GM12873 (cell line): ENCODE measurements at regions not wholly inside any gene's neighbourhood (a gene's known extent, or its start where the extent isn't known, plus 50 kb on each side); places are given as distances from the start of the nearest gene placed in this dataset.

Experiments
- TF ChIP-seq, protein P1 (sequence below): IDR thresholded peaks from 2 replicates; pipeline ENCODE4 v1.5.1; 2012; ENCODE audit warnings: low read depth, mild to moderate bottlenecking, moderate library complexity, low read length, control low read depth; ENCODE audit not compliant: insufficient read depth; ENCODE audit errors: missing control alignments

DNA sequence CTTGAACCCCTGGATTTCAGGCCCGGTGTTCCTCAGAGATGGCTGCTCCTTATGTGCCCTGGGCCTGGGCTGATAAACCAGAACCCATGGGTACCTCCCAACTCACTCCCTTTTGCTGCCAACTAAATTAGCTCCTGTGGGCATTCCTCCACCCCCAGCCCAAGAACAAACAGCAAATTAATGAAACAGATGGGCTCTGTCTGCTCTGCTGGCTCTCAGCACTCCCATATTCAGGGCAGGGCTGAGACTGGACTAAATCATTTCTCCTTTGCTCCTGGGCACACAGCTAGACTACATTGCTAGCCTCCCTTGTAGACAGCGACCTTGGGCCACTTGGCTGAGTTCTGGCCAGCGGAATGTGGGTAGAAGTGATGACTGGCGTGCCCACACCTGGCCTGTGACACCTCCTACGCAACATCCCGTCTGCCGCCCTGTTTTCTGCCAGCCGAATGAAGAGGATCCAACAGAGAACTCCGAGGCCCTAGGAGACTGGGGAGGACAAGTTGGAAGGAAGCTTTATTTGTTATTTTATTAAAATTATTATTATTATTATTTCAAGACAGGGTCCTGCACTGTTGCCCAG, 101.9 kb upstream of the DISP3 start:
- TF ChIP-seq, protein P1, sequence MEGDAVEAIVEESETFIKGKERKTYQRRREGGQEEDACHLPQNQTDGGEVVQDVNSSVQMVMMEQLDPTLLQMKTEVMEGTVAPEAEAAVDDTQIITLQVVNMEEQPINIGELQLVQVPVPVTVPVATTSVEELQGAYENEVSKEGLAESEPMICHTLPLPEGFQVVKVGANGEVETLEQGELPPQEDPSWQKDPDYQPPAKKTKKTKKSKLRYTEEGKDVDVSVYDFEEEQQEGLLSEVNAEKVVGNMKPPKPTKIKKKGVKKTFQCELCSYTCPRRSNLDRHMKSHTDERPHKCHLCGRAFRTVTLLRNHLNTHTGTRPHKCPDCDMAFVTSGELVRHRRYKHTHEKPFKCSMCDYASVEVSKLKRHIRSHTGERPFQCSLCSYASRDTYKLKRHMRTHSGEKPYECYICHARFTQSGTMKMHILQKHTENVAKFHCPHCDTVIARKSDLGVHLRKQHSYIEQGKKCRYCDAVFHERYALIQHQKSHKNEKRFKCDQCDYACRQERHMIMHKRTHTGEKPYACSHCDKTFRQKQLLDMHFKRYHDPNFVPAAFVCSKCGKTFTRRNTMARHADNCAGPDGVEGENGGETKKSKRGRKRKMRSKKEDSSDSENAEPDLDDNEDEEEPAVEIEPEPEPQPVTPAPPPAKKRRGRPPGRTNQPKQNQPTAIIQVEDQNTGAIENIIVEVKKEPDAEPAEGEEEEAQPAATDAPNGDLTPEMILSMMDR, result no peak

DNA sequence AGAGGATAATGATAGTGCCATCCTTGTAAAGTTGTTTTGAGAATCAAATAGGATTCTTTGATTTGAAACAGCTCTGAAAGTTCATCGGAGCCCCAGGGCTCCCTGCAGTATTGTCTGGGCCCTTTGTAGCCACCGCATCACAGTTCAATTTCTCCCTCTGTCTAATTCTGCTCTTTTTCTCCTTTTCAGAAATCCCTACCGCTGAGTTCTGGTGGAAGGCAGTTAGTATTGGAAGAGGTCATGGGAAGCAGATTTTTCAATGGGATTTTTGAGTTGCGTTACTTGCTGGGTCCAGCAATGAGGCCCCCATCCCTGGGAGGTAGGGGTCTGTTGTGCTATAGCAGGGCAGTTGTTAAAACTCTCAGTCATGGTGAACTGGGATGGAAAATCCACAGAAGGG, 101.0 kb upstream of the DISP3 start:
- TF ChIP-seq, protein P1, result no peak

DNA sequence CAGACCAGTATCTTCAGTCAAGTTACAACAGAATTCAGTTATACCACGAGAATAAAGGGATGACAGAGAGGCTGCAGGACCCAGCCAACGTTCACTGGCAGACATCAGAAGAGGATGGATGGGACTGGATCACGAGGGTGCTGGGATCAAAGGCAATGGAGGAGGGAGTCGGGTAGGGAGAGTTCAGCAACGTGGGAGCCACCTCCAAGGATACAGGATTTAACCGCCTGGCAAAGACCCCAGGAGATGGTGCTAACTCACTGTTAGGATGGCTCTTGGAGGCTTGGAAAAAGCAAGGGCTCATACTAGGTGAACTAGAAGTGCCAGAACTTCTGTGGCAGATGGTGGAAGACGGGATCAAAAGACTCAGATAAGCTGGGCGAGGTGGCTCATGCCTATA, 99.1 kb upstream of the DISP3 start:
- TF ChIP-seq, protein P1, result no peak

DNA sequence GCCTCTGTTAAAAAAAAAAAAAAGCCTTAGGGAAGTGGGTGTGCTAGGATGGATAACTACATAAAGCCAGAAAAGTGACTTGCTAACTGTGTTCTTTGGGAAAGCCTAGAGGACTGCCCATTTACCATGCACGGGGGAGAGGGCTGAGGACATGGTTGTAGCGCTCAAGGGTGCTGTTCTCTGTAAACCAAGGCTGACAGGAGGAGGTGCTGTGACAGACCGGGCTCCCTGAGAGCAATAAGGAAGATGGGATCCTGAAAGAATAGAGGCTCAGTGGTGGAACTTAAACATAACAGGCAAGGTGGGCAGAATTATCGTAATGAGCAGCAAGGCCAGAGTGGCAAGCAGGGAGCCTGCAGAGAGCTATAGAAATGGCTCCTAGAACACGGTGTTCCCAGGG, 98.5 kb upstream of the DISP3 start:
- TF ChIP-seq, protein P1, result no peak

DNA sequence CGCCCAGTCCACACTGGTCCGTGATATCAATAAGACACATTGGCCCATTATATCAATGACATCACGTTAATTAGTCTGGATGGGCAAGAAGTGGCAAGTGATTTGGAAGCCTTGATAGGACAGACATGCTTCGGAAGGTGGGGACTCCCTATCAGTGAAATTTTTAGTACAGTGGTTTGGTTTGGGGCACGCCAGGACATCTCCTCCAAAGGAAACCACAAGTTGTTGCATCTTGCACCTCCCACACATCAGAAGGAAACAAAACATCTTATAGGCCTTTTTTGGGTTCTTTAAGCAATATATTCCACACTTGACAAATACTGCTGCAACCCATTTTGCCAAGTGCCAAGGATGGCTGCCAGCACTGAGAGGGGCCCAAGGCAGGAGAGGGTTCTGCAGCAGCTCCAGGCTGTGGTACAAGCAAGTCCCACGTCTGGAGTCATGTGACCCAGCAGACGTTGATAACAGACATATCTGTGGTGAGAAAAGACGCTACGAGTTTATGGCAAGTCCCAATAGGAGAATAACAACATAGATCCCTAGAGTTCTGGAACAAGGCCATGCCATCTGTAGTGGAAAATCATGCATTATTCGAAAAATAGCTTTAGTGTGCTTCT, 95.3 kb upstream of the DISP3 start:
- TF ChIP-seq, protein P1, result no peak

DNA sequence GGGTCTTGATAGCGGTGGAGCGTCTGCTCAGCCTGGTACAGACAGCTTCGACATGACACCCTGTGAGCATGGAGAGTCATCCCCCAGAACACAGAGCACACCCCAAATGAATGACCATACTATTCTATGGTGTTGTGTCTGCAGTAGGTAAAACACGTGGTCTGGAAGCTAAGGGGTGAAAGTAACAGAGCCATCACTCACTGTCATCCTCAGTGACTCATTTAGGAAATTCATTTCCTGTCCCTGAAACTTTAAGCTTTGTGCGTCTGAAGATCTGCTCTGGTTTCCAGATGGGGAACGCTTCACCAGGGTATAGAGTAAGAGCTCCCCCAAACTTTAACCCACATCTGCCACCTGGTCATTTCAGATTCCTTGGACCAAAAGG, 94.8 kb upstream of the DISP3 start:
- TF ChIP-seq, protein P1, result no peak

DNA sequence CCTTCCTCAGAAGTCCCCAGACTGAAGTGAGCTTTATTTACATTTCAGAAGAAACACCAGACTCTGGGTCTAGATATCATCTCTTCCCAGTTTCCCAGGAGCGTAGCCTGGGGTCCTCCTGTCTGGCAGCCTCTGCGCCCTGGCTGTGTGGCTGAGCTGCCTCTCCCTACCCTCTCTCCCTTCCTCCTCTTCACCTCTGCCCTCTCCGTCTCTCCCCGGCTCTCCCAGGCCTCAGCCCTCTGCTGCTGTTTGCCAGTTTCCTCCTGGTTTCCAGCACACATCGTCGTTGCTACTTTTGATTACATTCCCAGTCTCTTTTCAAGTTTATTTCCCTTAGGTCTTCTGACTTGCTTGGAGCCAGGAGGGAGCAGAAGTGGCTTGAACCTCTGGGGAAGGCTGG, 91.1 kb upstream of the DISP3 start:
- TF ChIP-seq, protein P1, result no peak
